ENCODE measurements at regions not wholly inside any gene's neighbourhood (a gene's known extent, or its start where the extent isn't known, plus 50 kb on each side); places are given as distances from the start of the nearest gene placed in this dataset.

DNA sequence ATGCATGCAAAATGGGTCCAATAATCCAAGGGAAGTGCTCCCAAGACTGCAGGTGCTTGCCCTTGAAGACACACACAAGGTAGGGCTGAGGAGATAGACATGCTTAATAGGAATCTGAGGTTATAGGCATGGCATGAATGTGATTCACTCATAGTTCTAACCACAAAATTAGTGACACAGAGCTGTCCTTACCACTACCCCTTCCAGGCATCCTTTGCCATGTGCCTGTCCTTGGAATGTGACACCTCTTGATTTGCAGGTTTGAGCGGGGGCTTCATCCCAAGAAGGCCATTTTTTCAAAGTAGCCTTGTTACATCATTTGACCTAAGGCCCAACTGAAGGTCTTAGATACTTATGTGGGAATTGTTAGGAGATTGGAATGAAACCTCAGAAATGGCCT lies 112.5 kb downstream of the CCNG2 start:
- TF ChIP-seq POLR2A (IDR thresholded peaks at IDR 0.05) (no peak), POLR2AphosphoS5 (IDR thresholded peaks at IDR 0.05) (no peak), EP300 (IDR thresholded peaks at IDR 0.05; ENCODE audit: low read depth) (no peak)
- TF ChIP-seq, protein P1, sequence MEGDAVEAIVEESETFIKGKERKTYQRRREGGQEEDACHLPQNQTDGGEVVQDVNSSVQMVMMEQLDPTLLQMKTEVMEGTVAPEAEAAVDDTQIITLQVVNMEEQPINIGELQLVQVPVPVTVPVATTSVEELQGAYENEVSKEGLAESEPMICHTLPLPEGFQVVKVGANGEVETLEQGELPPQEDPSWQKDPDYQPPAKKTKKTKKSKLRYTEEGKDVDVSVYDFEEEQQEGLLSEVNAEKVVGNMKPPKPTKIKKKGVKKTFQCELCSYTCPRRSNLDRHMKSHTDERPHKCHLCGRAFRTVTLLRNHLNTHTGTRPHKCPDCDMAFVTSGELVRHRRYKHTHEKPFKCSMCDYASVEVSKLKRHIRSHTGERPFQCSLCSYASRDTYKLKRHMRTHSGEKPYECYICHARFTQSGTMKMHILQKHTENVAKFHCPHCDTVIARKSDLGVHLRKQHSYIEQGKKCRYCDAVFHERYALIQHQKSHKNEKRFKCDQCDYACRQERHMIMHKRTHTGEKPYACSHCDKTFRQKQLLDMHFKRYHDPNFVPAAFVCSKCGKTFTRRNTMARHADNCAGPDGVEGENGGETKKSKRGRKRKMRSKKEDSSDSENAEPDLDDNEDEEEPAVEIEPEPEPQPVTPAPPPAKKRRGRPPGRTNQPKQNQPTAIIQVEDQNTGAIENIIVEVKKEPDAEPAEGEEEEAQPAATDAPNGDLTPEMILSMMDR (IDR thresholded peaks at IDR 0.05): no peak
